NB4 (cell line): ENCODE measurements at regions not wholly inside any gene's neighbourhood (a gene's known extent, or its start where the extent isn't known, plus 50 kb on each side); places are given as distances from the start of the nearest gene placed in this dataset.
"Not testable (repeated sequence)": the region's sequence is repeated elsewhere in the genome, so short reads cannot be mapped to it uniquely, and the experiment has no call there.

Source experiments
- DNase-seq: peaks from one replicate; pipeline ENCODE4 v3.0.0; 2010; ENCODE audit warnings: low read depth
- H3K4me3 ChIP-seq: one replicate; pipeline ENCODE4 v1.5.1; 2011; ENCODE audit warnings: mild to moderate bottlenecking, low read depth, low read length, moderate library complexity
- CTCF ChIP-seq: IDR thresholded peaks from one replicate; pipeline ENCODE4 v1.5.1; 2012; ENCODE audit warnings: low read depth, low read length
- MYC ChIP-seq: IDR thresholded peaks from 2 replicates; pipeline ENCODE4 v1.6.1; 2011; ENCODE audit warnings: low read depth, low read length
- POLR2A ChIP-seq: IDR thresholded peaks from 2 replicates; pipeline ENCODE4 v1.6.1; 2011; ENCODE audit warnings: mild to moderate bottlenecking; ENCODE audit not compliant: insufficient read length; ENCODE audit errors: extremely low read depth
- TF ChIP-seq, protein P1 (sequence below): IDR thresholded peaks from 2 replicates; pipeline ENCODE4 v1.6.1; 2011; ENCODE audit warnings: low read depth, low read length

GRCh38 chr6:28825732-28826293 lies 98.0 kb downstream of the TRIM27 start:
- DNase-seq, result no peak
- H3K4me3 ChIP-seq, result peak overlapping the region; percentile 16
- TF ChIP-seq POLR2A (no peak), CTCF (no peak), MYC (no peak)
- TF ChIP-seq, protein P1, sequence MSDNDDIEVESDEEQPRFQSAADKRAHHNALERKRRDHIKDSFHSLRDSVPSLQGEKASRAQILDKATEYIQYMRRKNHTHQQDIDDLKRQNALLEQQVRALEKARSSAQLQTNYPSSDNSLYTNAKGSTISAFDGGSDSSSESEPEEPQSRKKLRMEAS, result no peak

- DNase-seq, H3K4me3 ChIP-seq: not testable (repeated sequence)
Measured at GRCh38 chr6:28831683-28832082, 92.1 kb downstream of the TRIM27 start.

GRCh38 chr6:28836703-28837102 lies 87.1 kb downstream of the TRIM27 start:
- peak; percentile 26 for DNase-seq
- not testable (repeated sequence) for H3K4me3 ChIP-seq

DNA sequence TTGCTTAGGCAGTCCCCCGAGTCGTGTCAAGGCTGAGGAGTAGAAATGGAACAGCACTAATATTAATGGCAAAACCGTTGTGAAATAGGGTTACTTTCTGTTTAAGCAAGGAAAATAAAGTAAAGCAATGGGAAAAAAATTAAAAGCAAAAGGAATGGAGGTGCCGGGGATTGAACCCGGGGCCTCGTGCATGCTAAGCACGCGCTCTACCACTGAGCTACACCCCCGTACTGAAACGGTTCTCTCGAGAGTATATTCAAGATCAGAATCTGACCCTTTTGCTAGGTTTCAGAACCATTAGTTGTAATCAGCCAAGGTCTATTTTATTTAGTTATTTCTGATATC lies 85.5 kb downstream of the TRIM27 start:
- DNase-seq, result peak; percentile 75
- peak overlapping the region; percentile 86 for H3K4me3 ChIP-seq
- no peak for TF ChIP-seq POLR2A
- TF ChIP-seq, protein P1, result peak; percentile 11; the same call in 1 of the 2 replicates

GRCh38 chr6:28838634-28839442 lies 84.9 kb downstream of the TRIM27 start:
- H3K4me3 ChIP-seq, result peak overlapping the region; percentile 86
- TF ChIP-seq MYC (0 out of 2 replicates have a peak, but pooled peaks have one; percentile 45), CTCF (peak; percentile 70), POLR2A (no peak)
- TF ChIP-seq, protein P1, result peak; percentile 70
- peak; percentile 93 for DNase-seq

- TF ChIP-seq POLR2A, result no peak
- no peak for TF ChIP-seq CTCF
- TF ChIP-seq, protein P1, result no peak
- TF ChIP-seq MYC, result no peak
- no peak for DNase-seq
- H3K4me3 ChIP-seq, result peak overlapping the region; percentile 86
Measured at GRCh38 chr6:28839443-28840120, 84.2 kb downstream of the TRIM27 start.

GRCh38 chr6:28841290-28841689 lies 82.5 kb downstream of the TRIM27 start:
- peak; percentile 45 for DNase-seq
- TF ChIP-seq POLR2A, result no peak
- H3K4me3 ChIP-seq, result no peak overlapping the region

- H3K4me3 ChIP-seq, result not testable (repeated sequence)
- peak; percentile 69 for DNase-seq
- peak; percentile 35 for TF ChIP-seq CTCF
Measured at GRCh38 chr6:28848756-28849155, 75.0 kb downstream of the TRIM27 start.
